ENCODE measurements at regions not wholly inside any gene's neighbourhood (a gene's known extent, or its start where the extent isn't known, plus 50 kb on each side); places are given as distances from the start of the nearest gene placed in this dataset.

DNA sequence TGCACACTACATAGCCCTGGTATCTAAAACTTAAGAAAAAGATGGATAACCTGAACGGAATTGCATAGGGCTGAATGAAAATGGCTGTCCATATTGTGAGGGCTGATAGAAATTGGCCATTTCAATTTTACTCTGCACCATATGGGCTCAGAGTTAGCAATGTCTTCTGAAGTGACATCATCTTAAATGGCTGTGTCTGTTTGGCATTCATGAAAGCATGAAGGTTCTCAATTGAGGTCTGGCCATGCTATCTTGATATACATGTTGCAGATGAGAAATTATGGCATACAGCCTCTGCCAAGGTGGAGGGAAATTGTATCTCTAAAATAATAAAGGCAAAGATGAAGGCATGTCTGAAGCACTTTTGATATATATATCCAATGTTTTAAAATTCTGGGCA, 226.0 kb upstream of the PDE3A start:
- H3K36me3 ChIP-seq: no peaks in the 10 kb centered on the region
- no peaks in the 10 kb centered on the region for H3K4me1 ChIP-seq
- no peak overlapping the region for H3K4me3 ChIP-seq
- H3K27me3 ChIP-seq: no peaks in the 10 kb centered on the region
- no peak for DNase-seq (ENCODE audit: low spot score)
- TF ChIP-seq CTCF (IDR thresholded peaks at IDR 0.05): no peak
- no peaks in the 10 kb centered on the region for H3K9me3 ChIP-seq
- H3K27ac ChIP-seq: no peak overlapping the region

- no peak for DNase-seq (ENCODE audit: low spot score)
These were observed 225.4 kb upstream of the PDE3A start for GRCh38 chr12:20142956-20143355.

GRCh38 chr12:20144341-20144740, 224.0 kb upstream of the PDE3A start:
- DNase-seq (ENCODE audit: low spot score): no peak
- Histone ChIP-seq H3K27me3 (no peaks in the 10 kb centered on the region), H3K27ac (no peak overlapping the region), H3K4me1 (no peaks in the 10 kb centered on the region), H3K4me3 (no peak overlapping the region), H3K9me3 (no peaks in the 10 kb centered on the region), H3K36me3 (no peaks in the 10 kb centered on the region)
- no peak for TF ChIP-seq CTCF (IDR thresholded peaks at IDR 0.05)

More at GRCh38 chr12:20142956-20143355, 225.4 kb upstream of the PDE3A start:
- Histone ChIP-seq H3K4me3 (no peak overlapping the region), H3K9me3 (no peaks in the 10 kb centered on the region), H3K27ac (no peak overlapping the region), H3K4me1 (no peaks in the 10 kb centered on the region), H3K27me3 (no peaks in the 10 kb centered on the region), H3K36me3 (no peaks in the 10 kb centered on the region)
- peak in 1 of 2 donors; percentile 22 for TF ChIP-seq CTCF (IDR thresholded peaks at IDR 0.05)

DNA sequence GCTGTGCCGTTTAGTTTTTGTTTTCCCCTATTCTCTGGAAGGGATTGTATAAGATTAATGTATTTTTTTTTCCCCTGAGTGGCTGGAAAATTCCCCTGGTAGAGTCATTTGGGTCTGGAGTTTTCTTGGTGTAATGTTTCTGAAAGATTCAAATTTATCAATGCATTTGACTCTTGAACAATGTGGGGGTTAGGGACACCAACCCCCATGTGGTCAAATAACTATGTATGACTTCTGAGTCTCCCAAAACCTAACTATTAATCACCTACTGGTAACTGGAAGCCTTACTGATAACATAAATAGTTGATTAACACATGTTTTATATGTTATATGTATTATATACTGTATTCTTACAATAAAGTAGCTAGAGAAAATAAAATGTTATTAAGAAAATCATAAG, 220.1 kb upstream of the PDE3A start:
- Histone ChIP-seq H3K36me3 (no peaks in the 10 kb centered on the region), H3K27me3 (no peaks in the 10 kb centered on the region), H3K9me3 (no peaks in the 10 kb centered on the region), H3K4me3 (no peak overlapping the region), H3K27ac (no peak overlapping the region), H3K4me1 (no peaks in the 10 kb centered on the region)
- no peak for DNase-seq (ENCODE audit: low spot score)
- TF ChIP-seq CTCF (IDR thresholded peaks at IDR 0.05): no peak

DNA sequence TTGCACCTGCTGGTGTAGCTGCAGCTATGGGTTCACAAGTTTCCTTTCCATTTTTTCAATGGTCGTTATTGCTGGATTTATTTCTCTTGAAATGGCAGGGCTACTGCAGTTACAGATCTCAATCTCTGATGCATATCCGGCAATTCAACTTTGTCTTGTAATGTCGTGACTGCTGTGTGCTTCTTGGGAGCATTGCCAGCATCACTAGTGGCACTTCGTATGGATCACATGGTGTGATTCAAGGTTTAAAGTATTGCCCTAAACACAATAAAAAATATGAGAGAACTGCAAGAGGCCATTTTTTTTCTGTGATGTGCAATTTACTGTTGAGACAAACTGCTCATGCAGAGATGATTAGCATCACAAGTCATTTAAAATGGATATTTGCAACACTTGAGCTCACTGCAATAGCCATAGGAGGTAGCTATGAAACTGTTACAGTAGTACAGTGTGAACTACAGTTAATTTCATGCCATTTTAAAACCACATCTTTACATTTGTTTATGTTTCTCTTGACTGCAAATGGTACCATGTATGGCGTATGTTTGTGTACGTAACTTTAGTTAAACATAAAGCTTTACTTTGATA, 217.4 kb upstream of the PDE3A start:
- no peaks in the 10 kb centered on the region for H3K4me1 ChIP-seq
- no peak for TF ChIP-seq CTCF (IDR thresholded peaks at IDR 0.05)
- no peak overlapping the region for H3K27ac ChIP-seq
- H3K27me3 ChIP-seq: no peaks in the 10 kb centered on the region
- DNase-seq (ENCODE audit: low spot score): no peak
- H3K9me3 ChIP-seq: no peaks in the 10 kb centered on the region
- no peaks in the 10 kb centered on the region for H3K36me3 ChIP-seq
- no peak overlapping the region for H3K4me3 ChIP-seq

- TF ChIP-seq CTCF (IDR thresholded peaks at IDR 0.05): no peak
- H3K9me3 ChIP-seq: no peaks in the 10 kb centered on the region
- H3K4me1 ChIP-seq: no peaks in the 10 kb centered on the region
- DNase-seq (ENCODE audit: low spot score): no peak
- H3K27ac ChIP-seq: no peak overlapping the region
- H3K4me3 ChIP-seq: no peak overlapping the region
- H3K36me3 ChIP-seq: no peaks in the 10 kb centered on the region
- no peaks in the 10 kb centered on the region for H3K27me3 ChIP-seq
These were observed 214.3 kb upstream of the PDE3A start for GRCh38 chr12:20154052-20154451.
